ENCODE measurements at regions not wholly inside any gene's neighbourhood (a gene's known extent, or its start where the extent isn't known, plus 50 kb on each side); places are given as distances from the start of the nearest gene placed in this dataset.

- no peak for TF ChIP-seq POLR2A (IDR thresholded peaks at IDR 0.05)
- TF ChIP-seq CTCF (IDR thresholded peaks at IDR 0.05) = no peak
Measured at GRCh38 chr11:13082588-13082987, 73.5 kb downstream of the RASSF10 start.

Data from thyroid gland (tissue), 4 donors.